ENCODE measurements at regions not wholly inside any gene's neighbourhood (a gene's known extent, or its start where the extent isn't known, plus 50 kb on each side); places are given as distances from the start of the nearest gene placed in this dataset.

DNA sequence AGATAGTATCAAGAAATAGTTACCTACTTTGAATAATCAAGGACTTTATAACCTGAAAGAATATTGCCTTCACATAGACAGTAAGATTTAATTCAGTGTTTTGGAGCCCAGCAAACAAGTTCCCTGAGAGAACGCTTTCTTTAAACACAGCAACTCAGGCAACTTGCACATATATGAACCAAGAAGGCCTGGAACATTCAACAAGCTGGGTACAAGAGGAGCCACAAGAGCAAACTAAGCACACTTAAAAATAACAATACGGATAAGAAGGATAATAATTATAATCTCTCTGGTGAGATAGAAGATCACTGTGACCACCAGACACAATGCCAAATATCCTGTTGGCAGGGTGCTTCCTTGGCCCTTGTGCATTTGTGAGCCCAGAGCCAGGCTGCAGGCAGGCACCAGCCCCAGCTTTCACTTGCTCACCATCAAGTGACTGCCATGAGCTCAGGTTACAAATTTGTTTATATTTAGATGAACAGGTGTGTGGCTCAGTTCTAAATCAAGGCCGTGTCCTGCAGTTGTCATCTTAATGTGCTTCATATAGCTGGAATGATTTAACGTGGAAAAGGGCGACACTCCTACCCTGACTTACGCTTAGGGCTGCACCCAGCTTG is 446.6 kb downstream of the IRS1 start:
- DNase-seq (ENCODE audit: low read depth in 4 of 4, low spot score in 2 of 4): no peak

GRCh38 chr2:226351711-226352110 is 447.9 kb downstream of the IRS1 start:
- no peak for DNase-seq (ENCODE audit: low read depth in 4 of 4, low spot score in 2 of 4)

DNA sequence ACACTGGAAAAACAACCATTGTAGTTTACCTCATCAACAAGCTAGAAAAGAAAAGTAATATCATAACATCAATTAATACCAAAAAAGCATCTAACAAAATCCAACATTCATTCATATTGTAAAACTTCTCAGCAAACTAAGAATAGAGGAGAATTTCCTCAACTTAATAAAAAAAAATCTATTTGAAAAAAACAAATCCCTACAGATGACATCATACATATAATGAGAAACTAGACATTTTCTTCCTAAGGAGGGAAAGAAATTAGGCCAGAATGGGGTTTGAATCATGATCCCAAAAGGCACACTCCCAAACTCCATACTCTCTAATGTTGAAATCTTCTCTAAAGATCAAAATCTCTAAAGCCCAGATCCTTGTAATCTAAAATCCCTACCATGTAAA is 460.0 kb downstream of the IRS1 start:
- DNase-seq (ENCODE audit: low read depth in 4 of 4, low spot score in 2 of 4): no peak

DNA sequence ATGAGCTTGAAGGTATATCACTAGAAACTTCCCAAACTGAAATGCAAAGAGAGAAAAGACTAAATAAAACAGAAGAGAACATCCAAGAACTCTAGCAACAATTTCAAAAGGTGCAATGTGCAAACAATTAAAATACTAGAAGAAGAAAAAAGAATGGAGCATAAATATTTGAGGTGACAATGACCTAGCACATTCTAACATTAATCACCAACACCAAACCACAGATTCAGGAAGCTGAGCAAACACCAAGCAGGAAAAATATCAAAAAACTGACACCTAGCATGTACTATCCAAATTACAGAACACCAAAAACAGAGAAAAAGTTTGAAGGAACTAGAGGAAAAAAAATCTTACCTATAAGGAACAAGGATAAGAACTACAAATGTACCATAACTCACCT is 460.8 kb downstream of the IRS1 start:
- DNase-seq (ENCODE audit: low read depth in 4 of 4, low spot score in 2 of 4): no peak

DNA sequence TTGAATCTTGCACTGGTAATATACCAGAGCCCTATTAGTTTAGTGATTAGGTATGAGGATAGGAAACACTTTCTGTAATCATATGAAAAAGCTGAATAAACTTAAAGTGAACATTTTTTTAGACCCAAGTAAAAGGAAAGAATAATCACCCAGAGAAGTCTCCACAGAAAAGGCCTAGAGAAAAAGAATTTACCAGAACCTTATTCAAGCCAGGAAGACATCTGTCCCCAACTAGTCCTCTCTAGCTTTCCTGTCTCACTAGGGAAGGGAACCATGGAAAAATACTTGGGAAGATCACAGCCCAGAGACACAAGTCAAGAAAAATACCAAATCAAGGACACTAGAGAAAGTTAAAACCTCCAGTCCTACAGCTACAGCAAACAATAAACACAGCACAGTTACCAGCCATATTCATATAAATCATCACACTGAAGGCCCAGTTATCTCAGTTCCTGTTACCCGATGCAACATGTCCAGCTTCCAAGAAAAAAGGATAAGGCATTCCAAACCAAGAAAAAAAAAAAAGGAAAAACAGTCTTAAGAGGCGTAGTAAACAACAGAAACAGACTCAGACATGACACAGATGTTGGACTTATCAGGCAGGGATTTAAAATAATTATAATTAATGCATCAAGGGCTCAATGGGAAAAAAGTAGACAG is 461.5 kb downstream of the IRS1 start:
- peak in 3 of 4 donors; percentile 3 to 17 (median 17) for DNase-seq (ENCODE audit: low read depth in 4 of 4, low spot score in 2 of 4)

- no peak for DNase-seq (ENCODE audit: low read depth in 4 of 4, low spot score in 2 of 4)
Observed at GRCh38 chr2:226336283-226336682, 463.3 kb downstream of the IRS1 start.

- no peak for DNase-seq (ENCODE audit: low read depth in 4 of 4, low spot score in 2 of 4)
Observed at GRCh38 chr2:226334981-226335720, 464.5 kb downstream of the IRS1 start.

DNA sequence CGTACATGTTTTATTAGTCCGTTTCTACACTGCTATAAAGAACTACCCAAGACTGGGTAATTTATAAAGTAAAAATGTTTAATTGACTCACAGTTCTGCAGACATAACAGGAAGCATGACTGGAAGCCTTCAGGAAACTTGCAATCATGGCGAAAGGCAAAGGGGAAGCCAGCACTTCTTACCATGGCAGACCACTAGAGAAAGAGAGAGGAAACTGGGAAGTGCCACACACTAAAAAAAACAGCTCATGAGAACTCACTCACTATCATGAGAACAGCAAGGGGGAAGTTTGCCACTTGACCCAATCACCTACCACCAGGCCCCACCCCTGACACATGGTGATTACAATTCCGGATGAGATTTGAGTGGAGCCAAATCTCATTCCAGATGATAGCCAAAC is 466.2 kb downstream of the IRS1 start:
- DNase-seq (ENCODE audit: low read depth in 4 of 4, low spot score in 2 of 4): no peak

DNA sequence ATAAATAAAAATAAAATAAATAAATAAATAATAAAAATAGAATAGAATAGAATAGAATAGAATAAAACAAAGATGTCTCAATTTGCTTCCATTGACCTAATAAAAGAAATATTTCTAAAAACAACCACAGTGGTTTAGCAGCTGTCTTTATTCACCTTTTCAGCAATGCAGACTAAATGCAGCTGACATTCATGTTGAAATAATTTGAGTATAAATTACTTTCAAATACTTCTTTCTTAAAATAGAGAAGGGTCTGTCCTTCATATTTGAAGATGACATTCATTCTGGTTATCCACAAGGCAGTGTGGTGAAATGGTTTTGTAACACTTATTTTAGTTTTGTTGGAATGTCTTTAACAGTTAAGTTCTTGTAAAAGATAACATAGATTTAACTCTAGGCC is 469.4 kb downstream of the IRS1 start:
- DNase-seq (ENCODE audit: low read depth in 4 of 4, low spot score in 2 of 4): no peak

DNA sequence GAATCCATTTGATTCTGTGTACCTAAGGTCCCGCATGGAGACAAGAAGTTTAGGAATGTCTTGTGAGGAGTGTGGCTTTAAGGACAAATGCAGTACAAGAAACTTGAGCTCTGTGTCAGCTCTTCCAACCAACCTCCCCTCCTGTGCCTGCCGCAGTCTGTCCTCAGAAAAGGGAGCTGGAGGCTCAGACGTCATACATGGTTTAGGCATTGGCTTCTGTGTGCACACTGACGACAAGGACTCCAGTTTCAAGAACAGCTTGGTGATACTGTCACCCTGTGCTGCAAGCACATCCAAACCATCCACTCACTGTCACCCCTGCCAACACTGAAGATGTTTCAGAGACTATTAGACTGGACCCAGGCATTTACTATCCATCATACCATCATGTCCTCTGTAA is 470.4 kb downstream of the IRS1 start:
- no peak for DNase-seq (ENCODE audit: low read depth in 4 of 4, low spot score in 2 of 4)

DNA sequence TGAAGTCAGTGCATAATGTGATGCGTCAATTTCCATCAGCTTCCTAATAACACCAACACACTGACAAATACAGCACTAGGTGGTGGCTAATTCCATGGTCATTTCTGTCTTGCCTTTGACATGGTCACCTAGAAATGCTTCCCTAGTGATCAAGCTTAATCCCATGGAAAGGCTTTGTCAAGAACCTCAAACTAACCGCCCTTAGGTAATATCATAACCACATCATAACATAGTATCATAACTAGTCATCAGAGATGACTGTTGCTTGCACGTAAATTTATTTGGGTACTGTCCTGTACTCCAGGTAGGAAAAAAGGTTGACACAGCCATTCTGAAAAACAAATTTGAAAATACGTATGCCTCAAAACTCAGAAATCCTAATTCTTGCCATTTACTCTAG is 471.8 kb downstream of the IRS1 start:
- DNase-seq (ENCODE audit: low read depth in 4 of 4, low spot score in 2 of 4): no peak

DNA sequence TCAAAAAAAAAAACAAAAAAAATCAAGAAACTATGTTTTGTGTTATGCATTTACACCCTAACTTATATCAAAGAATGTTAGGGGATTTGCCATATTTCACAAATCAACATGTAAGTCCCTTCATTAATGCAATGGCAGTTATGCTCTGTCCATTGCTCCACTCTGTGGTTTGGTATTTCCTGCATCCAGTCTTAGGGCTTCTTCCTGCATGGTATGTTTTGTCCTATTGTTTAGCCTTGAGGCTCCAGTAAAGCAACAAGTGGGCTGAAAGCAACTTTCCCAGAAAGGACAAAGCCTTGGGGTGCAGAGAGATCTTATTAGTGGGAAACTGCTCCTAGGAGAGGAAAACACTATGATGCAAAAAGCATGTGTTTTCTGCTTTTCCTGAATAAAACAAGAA is 474.1 kb downstream of the IRS1 start:
- DNase-seq (ENCODE audit: low read depth in 4 of 4, low spot score in 2 of 4): no peak

- no peak for DNase-seq (ENCODE audit: low read depth in 4 of 4, low spot score in 2 of 4)
Observed at GRCh38 chr2:226320076-226320948, 479.3 kb downstream of the IRS1 start.

GRCh38 chr2:226317970-226318369 is 481.6 kb downstream of the IRS1 start:
- DNase-seq (ENCODE audit: low read depth in 4 of 4, low spot score in 2 of 4): no peak

DNA sequence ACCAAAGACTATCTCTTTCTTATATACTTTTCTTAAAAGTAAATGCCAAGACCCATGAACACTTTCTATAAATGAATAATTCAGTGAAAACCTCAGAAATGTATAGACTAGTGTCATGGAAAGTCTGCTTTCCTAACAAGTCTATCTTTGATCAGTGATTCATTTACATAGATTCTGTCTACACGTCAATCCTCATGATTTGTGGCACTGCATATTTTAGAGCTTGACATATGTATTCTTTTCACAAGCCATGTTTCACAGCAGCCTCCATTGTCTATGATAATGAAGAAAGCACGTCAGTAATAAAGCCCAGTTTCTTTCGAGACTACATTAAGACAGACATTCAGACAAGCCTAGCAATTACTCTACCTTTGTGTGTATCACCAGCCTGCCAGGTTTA is 486.6 kb downstream of the IRS1 start:
- no peak for DNase-seq (ENCODE audit: low read depth in 4 of 4, low spot score in 2 of 4)

GRCh38 chr2:226312155-226312554 is 487.5 kb downstream of the IRS1 start:
- no peak for DNase-seq (ENCODE audit: low read depth in 4 of 4, low spot score in 2 of 4)

GRCh38 chr2:226310146-226310545 is 489.5 kb downstream of the IRS1 start:
- peak in 1 of 4 donors; percentile 29 for DNase-seq (ENCODE audit: low read depth in 4 of 4, low spot score in 2 of 4)

DNA sequence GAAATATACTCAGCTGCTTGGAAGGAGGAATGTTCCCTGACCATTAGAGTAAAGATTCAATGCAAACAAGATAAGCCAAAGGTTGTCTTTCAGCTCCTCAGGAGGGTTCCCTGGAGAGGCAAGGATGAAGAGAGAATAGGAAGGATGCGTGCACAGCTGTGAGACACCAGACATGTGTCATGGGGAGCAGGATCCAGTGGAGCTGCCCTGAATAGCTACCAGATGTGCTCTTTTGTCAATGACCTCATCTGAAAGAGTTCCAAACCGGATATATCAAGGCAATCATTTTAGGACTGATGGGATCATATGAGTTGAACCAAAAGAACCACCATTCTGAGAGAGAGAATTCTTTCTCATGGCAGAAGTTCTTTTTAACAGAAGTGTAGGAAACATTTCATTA is 490.6 kb downstream of the IRS1 start:
- no peak for DNase-seq (ENCODE audit: low read depth in 4 of 4, low spot score in 2 of 4)

- DNase-seq (ENCODE audit: low read depth in 4 of 4, low spot score in 2 of 4): no peak
Observed at GRCh38 chr2:226308323-226308680, 491.3 kb downstream of the IRS1 start.

- no peak for DNase-seq (ENCODE audit: low read depth in 4 of 4, low spot score in 2 of 4)
Observed at GRCh38 chr2:226307487-226308322, 491.9 kb downstream of the IRS1 start.

All from left renal cortex interstitium (tissue), 4 donors.